Astrocyte of the hippocampus (primary cell): ENCODE measurements at regions not wholly inside any gene's neighbourhood (a gene's known extent, or its start where the extent isn't known, plus 50 kb on each side); places are given as distances from the start of the nearest gene placed in this dataset.
"Not testable (repeated sequence)": the region's sequence is repeated elsewhere in the genome, so short reads cannot be mapped to it uniquely, and the experiment has no call there.

Experiments
- DNase-seq: peaks from one replicate; pipeline ENCODE4 v3.0.0; 2011; ENCODE audit warnings: low read depth, low spot score

- peak; percentile 56 for DNase-seq
Measured at GRCh38 chr3:155995525-155996370, 124.6 kb upstream of the KCNAB1 start.

GRCh38 chr3:155996882-155997281 lies 123.5 kb upstream of the KCNAB1 start:
- DNase-seq: no peak

GRCh38 chr3:155998173-155998572 lies 122.2 kb upstream of the KCNAB1 start:
- not testable (repeated sequence) for DNase-seq

- no peak for DNase-seq
Measured at GRCh38 chr3:156005736-156006135, 114.6 kb upstream of the KCNAB1 start.

- peak; percentile 9 for DNase-seq
Measured at GRCh38 chr3:156010829-156011228, 109.5 kb upstream of the KCNAB1 start.

- DNase-seq: no peak
Measured at GRCh38 chr3:156014489-156014888, 105.9 kb upstream of the KCNAB1 start.

- DNase-seq: no peak
Measured at GRCh38 chr3:156016902-156017301, 103.5 kb upstream of the KCNAB1 start.

GRCh38 chr3:156017352-156018030 lies 102.9 kb upstream of the KCNAB1 start:
- no peak for DNase-seq

- DNase-seq: peak; percentile 48
Measured at GRCh38 chr3:156024904-156025533, 95.4 kb upstream of the KCNAB1 start.

- DNase-seq: no peak
Measured at GRCh38 chr3:156029208-156029607, 91.2 kb upstream of the KCNAB1 start.

GRCh38 chr3:156030723-156031122 lies 89.7 kb upstream of the KCNAB1 start:
- no peak for DNase-seq

GRCh38 chr3:156033428-156033827 lies 87.0 kb upstream of the KCNAB1 start:
- DNase-seq: no peak

- DNase-seq: no peak
Measured at GRCh38 chr3:156035158-156035557, 85.2 kb upstream of the KCNAB1 start.

- no peak for DNase-seq
Measured at GRCh38 chr3:156036258-156037053, 83.9 kb upstream of the KCNAB1 start.

GRCh38 chr3:156037356-156037755 lies 83.0 kb upstream of the KCNAB1 start:
- peak; percentile 43 for DNase-seq

- no peak for DNase-seq
Measured at GRCh38 chr3:156038869-156039268, 81.5 kb upstream of the KCNAB1 start.

GRCh38 chr3:156040041-156040440 lies 80.3 kb upstream of the KCNAB1 start:
- DNase-seq: no peak

- not testable (repeated sequence) for DNase-seq
Measured at GRCh38 chr3:156041216-156041841, 79.0 kb upstream of the KCNAB1 start.

GRCh38 chr3:156041856-156042255 lies 78.5 kb upstream of the KCNAB1 start:
- DNase-seq: not testable (repeated sequence)

GRCh38 chr3:156043832-156044633 lies 76.3 kb upstream of the KCNAB1 start:
- DNase-seq: peak; percentile 11
